ENCODE measurements at regions not wholly inside any gene's neighbourhood (a gene's known extent, or its start where the extent isn't known, plus 50 kb on each side); places are given as distances from the start of the nearest gene placed in this dataset.
A peak's percentile ranks its signal among the peaks of the same experiment; 100 is the strongest.

- H3K4me3 ChIP-seq (replicated peaks; ENCODE audit: low read depth, low read length), result no peak overlapping the region
- no peak for DNase-seq (ENCODE audit: low read depth)
- TF ChIP-seq CTCF (IDR thresholded peaks at IDR 0.05; ENCODE audit: low read length, missing control alignments), result no peak
These were observed 619.9 kb downstream of the TYW1 start for GRCh38 chr7:67616517-67616916.

GRCh38 chr7:67618556-67619162 is 622.0 kb downstream of the TYW1 start:
- no peak for DNase-seq (ENCODE audit: low read depth)
- no peak overlapping the region for H3K4me3 ChIP-seq (replicated peaks; ENCODE audit: low read depth, low read length)
- no peak for TF ChIP-seq CTCF (IDR thresholded peaks at IDR 0.05; ENCODE audit: low read length, missing control alignments)

- DNase-seq (ENCODE audit: low read depth), result no peak
- TF ChIP-seq CTCF (IDR thresholded peaks at IDR 0.05; ENCODE audit: low read length, missing control alignments), result no peak
- no peak overlapping the region for H3K4me3 ChIP-seq (replicated peaks; ENCODE audit: low read depth, low read length)
These were observed 622.5 kb downstream of the TYW1 start for GRCh38 chr7:67619175-67619574.

GRCh38 chr7:67620216-67620933 is 623.7 kb downstream of the TYW1 start:
- no peak overlapping the region for H3K4me3 ChIP-seq (replicated peaks; ENCODE audit: low read depth, low read length)
- TF ChIP-seq CTCF (IDR thresholded peaks at IDR 0.05; ENCODE audit: low read length, missing control alignments), result no peak
- DNase-seq (ENCODE audit: low read depth), result no peak

GRCh38 chr7:67621704-67622103 is 625.1 kb downstream of the TYW1 start:
- no peak for DNase-seq (ENCODE audit: low read depth)
- TF ChIP-seq CTCF (IDR thresholded peaks at IDR 0.05; ENCODE audit: low read length, missing control alignments), result no peak
- H3K4me3 ChIP-seq (replicated peaks; ENCODE audit: low read depth, low read length), result no peak overlapping the region

- TF ChIP-seq CTCF (IDR thresholded peaks at IDR 0.05; ENCODE audit: low read length, missing control alignments), result peak; percentile 76
- DNase-seq (ENCODE audit: low read depth), result peak; percentile 66
- H3K4me3 ChIP-seq (replicated peaks; ENCODE audit: low read depth, low read length), result no peak overlapping the region
These were observed 628.7 kb downstream of the TYW1 start for GRCh38 chr7:67625257-67625737.
